ENCODE measurements at regions not wholly inside any gene's neighbourhood (a gene's known extent, or its start where the extent isn't known, plus 50 kb on each side); places are given as distances from the start of the nearest gene placed in this dataset.

DNA sequence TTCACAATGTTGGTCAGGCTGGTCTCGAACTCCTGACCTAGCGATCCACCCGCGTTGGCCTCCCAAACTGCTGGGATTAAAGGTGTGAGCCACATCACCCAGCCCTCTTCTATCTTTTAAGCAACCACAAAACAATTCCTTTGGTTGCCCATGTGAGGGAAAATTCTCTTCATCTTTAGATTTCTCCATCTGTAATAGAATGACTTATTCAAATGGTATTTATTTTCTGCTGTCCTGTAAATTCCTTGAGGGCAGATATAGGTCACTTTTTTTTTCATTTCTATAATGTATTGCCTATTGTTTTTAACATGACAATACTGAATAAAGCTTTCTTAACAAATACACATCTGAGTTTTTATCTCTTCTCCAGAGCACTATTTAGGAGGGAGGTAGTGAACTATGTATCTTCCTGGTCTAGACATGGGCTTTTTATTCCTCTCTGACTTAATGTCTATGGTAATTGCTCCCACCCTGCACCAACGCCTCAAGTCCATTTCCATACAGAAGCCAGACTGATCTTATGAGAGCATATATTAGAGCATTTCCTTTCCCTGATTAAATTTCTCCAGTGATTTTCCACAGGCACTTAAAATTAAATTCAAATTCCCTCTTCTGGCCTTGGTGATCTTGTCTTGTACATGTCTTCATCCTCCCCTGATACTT is 595.6 kb downstream of the CAAP1 start:
- TF ChIP-seq POLR2A (IDR thresholded peaks at IDR 0.05), result no peak
- no peak for TF ChIP-seq CTCF (IDR thresholded peaks at IDR 0.05)
- TF ChIP-seq EP300 (IDR thresholded peaks at IDR 0.05), result no peak
